HUES48 (cell line): ENCODE measurements at regions not wholly inside any gene's neighbourhood (a gene's known extent, or its start where the extent isn't known, plus 50 kb on each side); places are given as distances from the start of the nearest gene placed in this dataset.

Experiments
- H3K27ac ChIP-seq: one replicate; pipeline ENCODE4 v1.7.0; 2013; ENCODE audit warnings: low read depth, low read length, inconsistent platforms
- H3K27me3 ChIP-seq: 2 replicates; pipeline ENCODE4 v1.6.1; 2013; ENCODE audit warnings: mild to moderate bottlenecking, low read length; ENCODE audit not compliant: control insufficient read depth, insufficient read depth
- H3K36me3 ChIP-seq: 2 replicates; pipeline ENCODE4 v1.6.1; 2013; ENCODE audit warnings: low read length; ENCODE audit not compliant: control insufficient read depth, insufficient read depth
- H3K4me1 ChIP-seq: 2 replicates; pipeline ENCODE4 v1.6.1; 2013; ENCODE audit warnings: mild to moderate bottlenecking, low read length; ENCODE audit not compliant: control insufficient read depth, insufficient read depth
- H3K4me3 ChIP-seq: 2 replicates; pipeline ENCODE4 v1.5.1; 2013; ENCODE audit warnings: mild to moderate bottlenecking, low read depth, low read length
- H3K9ac ChIP-seq: 2 replicates; pipeline ENCODE4 v1.6.1; 2013; ENCODE audit warnings: mild to moderate bottlenecking, low read depth, low read length, moderate library complexity
- H3K9me3 ChIP-seq: 2 replicates; pipeline ENCODE4 v1.6.1; 2013; ENCODE audit warnings: low read length; ENCODE audit not compliant: control insufficient read depth, insufficient read depth

DNA sequence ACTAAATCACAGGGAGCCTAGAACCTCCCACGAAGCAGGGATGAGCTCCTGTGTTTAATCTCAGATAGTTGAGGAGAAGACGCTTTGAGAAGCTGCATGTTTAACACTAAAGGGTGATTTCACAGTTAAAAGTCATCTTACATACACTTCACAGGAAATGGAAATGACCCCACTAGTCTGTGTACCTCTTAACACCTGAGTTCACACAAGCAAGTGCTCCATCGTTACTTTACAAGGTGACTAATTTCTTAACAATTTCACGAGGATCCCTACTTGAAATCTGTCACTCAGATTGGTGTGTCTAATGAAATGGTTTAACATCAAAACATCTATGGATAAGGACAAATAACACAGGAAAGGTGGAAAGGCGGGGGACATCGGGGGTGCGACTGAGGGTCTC lies 93.8 kb upstream of the RPS6KA2 start:
- H3K4me1 ChIP-seq, result no peaks in the 10 kb centered on the region
- H3K4me3 ChIP-seq, result no peak overlapping the region
- H3K9ac ChIP-seq, result no peak overlapping the region
- no peaks in the 10 kb centered on the region for H3K27me3 ChIP-seq
- H3K36me3 ChIP-seq, result no peaks in the 10 kb centered on the region
- H3K27ac ChIP-seq, result no peak overlapping the region
- no peaks in the 10 kb centered on the region for H3K9me3 ChIP-seq

- H3K27me3 ChIP-seq, result no peaks in the 10 kb centered on the region
- no peak overlapping the region for H3K9ac ChIP-seq
- no peaks in the 10 kb centered on the region for H3K4me1 ChIP-seq
- H3K9me3 ChIP-seq, result no peaks in the 10 kb centered on the region
- no peaks in the 10 kb centered on the region for H3K36me3 ChIP-seq
- no peak overlapping the region for H3K27ac ChIP-seq
- H3K4me3 ChIP-seq, result no peak overlapping the region
Observed at GRCh38 chr6:166719019-166719418, 92.0 kb upstream of the RPS6KA2 start.

DNA sequence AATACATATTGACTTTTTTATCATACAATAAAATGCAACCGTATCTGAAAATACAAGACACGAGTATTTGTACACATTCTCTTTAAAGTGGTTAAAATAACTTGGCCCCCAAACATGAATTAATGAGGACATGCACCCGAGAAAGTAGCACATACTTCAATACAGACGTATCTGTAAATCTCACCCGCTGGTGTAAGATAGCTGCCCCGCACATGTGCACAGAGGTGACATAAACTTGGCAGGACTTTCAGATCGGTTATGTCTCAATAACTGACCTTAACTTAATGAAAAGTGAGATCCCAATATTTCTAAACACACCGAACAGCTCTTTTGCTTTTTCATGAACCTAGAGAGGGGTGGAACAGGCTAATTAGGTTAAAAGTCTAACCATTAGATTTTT lies 91.5 kb upstream of the RPS6KA2 start:
- no peaks in the 10 kb centered on the region for H3K9me3 ChIP-seq
- no peaks in the 10 kb centered on the region for H3K36me3 ChIP-seq
- H3K27ac ChIP-seq, result no peak overlapping the region
- no peak overlapping the region for H3K4me3 ChIP-seq
- H3K4me1 ChIP-seq, result no peaks in the 10 kb centered on the region
- no peaks in the 10 kb centered on the region for H3K27me3 ChIP-seq
- H3K9ac ChIP-seq, result no peak overlapping the region

DNA sequence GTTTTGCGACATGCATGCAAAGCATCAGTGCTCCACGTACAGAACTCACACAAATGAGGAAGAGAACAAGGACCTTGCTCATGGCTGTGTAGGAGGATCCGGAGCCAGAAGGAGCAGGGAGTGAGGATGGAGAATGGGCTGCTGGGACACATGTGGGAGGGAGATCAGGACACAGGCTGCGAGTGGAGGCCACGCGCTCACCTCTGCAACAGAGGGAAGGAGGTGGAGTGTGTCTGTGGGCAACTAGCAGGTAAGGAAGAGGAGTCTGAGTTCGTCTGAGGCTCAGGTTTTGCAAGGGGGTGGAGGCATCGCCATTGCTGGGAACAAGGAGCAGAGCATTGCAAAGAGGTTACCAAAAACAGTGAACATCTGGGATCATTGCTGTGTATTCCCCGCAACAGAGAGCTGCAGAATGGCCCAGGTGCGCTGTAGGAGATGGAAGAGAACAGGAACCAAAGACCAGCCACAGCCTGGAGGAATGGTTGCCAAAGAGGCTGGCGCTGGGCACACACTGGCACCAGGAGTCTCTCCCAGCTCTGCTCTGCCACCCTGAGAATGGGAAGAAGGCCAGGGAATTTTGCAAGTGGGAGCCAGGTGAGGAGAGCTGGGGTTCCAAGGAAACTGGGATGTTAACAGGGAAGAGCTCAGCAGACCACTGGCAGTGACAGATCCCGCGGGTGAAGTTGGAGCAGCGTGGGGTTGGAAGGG lies 90.0 kb upstream of the RPS6KA2 start:
- H3K9ac ChIP-seq, result no peak overlapping the region
- H3K27ac ChIP-seq, result no peak overlapping the region
- no peaks in the 10 kb centered on the region for H3K36me3 ChIP-seq
- H3K27me3 ChIP-seq, result no peaks in the 10 kb centered on the region
- H3K4me1 ChIP-seq, result no peaks in the 10 kb centered on the region
- H3K4me3 ChIP-seq, result no peak overlapping the region
- H3K9me3 ChIP-seq, result no peaks in the 10 kb centered on the region

DNA sequence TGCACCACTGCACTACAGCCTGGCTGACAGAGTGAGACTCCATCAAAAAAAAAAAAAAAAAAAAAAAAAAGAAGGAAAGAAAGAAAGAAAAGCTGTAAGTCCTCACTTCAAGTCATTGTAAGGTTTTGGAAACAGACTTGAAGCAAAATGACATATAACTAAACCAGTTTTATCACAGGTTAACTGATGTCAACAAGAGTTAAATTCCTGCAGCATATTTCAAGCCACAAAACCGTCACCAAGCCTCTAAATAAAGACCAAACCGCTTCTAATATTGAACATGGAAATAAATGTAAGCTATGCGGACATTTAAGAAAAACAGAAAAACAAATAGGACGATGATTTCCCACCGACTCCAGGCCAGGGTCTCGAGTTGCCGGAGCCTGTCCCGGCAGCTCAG lies 88.9 kb upstream of the RPS6KA2 start:
- Histone ChIP-seq H3K27me3 (no peaks in the 10 kb centered on the region), H3K4me1 (no peaks in the 10 kb centered on the region), H3K4me3 (no peak overlapping the region)

DNA sequence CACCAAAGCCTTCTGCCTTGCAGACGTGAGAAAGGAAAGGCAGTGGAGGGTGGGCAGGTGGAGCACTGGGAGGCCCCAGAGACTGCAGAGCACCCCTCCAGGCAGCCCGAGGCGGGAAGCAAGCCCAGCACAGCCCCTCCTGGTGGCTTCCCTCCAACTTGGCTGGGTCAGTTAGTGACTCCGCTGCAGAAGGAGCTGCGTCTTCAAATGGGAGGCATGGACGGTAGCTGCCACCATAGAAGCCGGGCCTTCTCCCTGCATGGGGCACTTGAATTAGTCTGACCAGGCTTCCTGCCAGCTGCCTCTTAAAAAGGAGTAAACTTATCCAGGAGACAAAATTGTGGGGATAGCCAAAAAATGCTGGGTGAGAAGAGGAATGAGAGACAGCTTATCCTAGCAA lies 88.0 kb upstream of the RPS6KA2 start:
- H3K9me3 ChIP-seq, result no peaks in the 10 kb centered on the region
- H3K36me3 ChIP-seq, result no peaks in the 10 kb centered on the region
- no peak overlapping the region for H3K4me3 ChIP-seq
- no peaks in the 10 kb centered on the region for H3K4me1 ChIP-seq
- H3K27ac ChIP-seq, result no peak overlapping the region
- H3K27me3 ChIP-seq, result no peaks in the 10 kb centered on the region
- H3K9ac ChIP-seq, result no peak overlapping the region

More for the DNA sequence above, 88.9 kb upstream of the RPS6KA2 start:
- Histone ChIP-seq H3K9ac (no peak overlapping the region), H3K27ac (no peak overlapping the region), H3K36me3 (no peaks in the 10 kb centered on the region), H3K9me3 (no peaks in the 10 kb centered on the region)

DNA sequence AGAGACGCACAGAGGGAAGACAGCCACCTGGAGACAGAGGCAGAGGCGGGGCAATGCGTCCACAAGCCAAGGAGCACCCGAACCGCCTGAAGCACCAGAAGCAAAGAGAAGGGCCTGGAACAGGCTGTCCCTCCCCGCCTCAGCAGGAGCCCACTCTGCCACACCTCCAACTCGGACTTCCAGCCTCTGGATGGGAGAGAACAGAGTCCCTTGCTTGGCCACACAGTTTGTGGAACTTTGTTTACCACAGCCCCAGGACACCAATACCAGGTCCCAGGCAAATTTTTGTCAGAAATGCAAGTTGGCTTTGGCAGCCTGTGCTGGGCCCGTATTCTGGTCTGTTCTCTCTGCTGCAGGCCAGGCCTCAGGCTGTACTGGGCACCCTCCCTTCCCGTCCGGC lies 87.5 kb upstream of the RPS6KA2 start:
- Histone ChIP-seq H3K4me3 (no peak overlapping the region), H3K9me3 (no peaks in the 10 kb centered on the region), H3K27me3 (no peaks in the 10 kb centered on the region)

DNA sequence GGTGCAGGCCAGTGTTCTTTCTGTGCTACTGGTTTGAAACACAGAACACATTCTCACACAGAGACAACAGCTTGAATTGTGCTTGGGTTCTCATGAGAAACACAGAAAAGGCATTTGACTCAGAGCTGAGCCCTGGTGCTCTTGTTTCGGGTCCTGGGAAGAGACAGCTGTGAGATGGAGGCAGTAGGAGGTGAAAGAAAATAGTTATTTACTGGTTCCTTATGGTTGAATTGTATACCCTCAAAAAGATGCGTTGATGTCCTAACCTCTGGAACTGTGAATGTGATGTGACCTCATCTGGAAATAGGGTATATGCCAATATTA lies 87.1 kb upstream of the RPS6KA2 start:
- H3K36me3 ChIP-seq, result no peaks in the 10 kb centered on the region
- no peaks in the 10 kb centered on the region for H3K9me3 ChIP-seq
- H3K9ac ChIP-seq, result no peak overlapping the region
- H3K27me3 ChIP-seq, result 0 out of 2 replicates have a peak, but pooled peaks cover under 1% of the 10 kb centered on the region
- H3K27ac ChIP-seq, result no peak overlapping the region
- no peak overlapping the region for H3K4me3 ChIP-seq
- no peaks in the 10 kb centered on the region for H3K4me1 ChIP-seq

More for the DNA sequence above, 87.5 kb upstream of the RPS6KA2 start:
- Histone ChIP-seq H3K36me3 (no peaks in the 10 kb centered on the region), H3K27ac (no peak overlapping the region), H3K4me1 (no peaks in the 10 kb centered on the region), H3K9ac (no peak overlapping the region)

DNA sequence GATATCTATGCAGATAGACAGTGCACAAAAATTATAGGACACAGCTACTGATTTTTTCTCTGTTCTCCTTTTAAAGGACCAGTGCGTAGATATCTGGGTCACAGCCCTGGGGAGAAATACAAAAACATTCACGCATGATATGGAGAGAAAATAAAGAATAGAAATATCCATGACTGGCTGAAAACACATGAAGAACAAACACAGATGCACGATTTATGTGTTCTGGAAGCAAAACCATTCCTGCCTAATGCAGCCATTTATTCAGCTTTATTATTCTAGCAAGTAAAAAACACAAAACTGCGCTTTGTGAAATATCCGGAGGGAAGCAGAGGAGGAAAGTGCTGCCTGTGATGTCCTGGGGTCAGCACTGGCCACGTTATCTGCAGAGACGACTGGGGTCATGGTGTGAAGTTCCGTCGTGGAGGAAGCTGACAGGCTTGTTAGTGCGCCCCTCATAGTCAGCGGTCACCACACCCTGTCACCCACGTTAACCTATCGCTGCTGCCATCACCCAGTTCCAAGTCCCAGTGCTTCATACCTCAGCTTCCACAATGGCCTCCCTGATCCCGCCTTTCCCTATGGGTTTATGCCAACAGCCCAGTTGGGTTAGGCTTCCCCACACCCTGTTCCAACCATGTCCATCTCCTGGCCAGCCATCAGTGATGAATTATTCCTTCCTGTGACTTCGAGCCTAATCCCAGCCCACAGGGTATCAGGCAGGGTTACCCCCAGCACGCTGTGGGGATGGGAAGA lies 86.6 kb upstream of the RPS6KA2 start:
- H3K27ac ChIP-seq, result no peak overlapping the region
- H3K9ac ChIP-seq, result no peak overlapping the region
- H3K4me1 ChIP-seq, result no peaks in the 10 kb centered on the region
- H3K4me3 ChIP-seq, result no peak overlapping the region
- H3K36me3 ChIP-seq, result no peaks in the 10 kb centered on the region
- no peaks in the 10 kb centered on the region for H3K9me3 ChIP-seq
- H3K27me3 ChIP-seq, result 0 out of 2 replicates have a peak, but pooled peaks cover 3% of the 10 kb centered on the region

DNA sequence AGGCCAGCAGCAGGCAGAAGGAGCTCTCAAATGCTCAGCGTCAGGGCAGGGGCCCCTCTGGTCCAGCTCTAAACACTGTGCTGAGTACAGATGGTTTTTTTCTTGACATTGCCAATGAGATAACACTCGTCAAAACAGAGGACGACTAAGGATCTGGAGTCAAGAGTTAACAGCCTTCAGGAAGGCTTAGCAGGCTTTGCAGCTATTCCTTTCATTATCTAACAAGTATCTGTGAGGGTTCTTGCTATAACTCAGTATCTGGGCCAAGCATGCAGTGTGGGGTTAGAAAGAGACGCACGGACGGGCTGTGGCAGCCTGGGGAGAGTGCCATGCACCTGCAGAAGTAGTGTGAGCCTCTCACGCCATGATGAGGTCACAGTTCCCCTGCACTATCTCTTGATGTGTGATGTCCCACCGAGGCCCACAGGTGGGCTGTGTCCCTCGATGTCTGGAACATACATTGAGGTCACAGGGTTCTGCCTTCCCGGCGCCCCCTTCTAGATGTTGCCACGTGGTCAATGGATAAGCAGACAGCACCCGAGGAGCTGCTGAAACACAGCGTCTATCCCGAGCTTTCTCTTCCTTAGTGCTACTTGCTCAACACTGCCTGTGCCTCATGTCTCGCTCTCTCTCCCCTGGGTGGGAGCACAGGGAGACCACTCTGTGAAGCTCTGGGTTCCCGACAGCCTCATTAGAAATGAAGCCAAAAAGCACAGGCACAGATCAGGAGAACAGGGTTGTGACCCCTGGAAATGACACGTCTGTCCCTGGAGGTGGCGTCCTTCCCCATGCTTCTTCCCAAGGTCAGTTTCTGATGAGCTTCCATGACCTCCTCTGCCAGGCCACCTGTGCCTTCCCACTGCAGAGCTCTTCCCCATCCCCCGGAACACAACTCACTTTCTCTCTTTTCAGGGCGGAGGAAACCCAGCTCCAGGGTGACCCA lies 85.5 kb upstream of the RPS6KA2 start:
- no peaks in the 10 kb centered on the region for H3K4me1 ChIP-seq

GRCh38 chr6:166710084-166710483 lies 83.0 kb upstream of the RPS6KA2 start:
- H3K9me3 ChIP-seq, result no peaks in the 10 kb centered on the region
- no peak overlapping the region for H3K9ac ChIP-seq
- peaks cover 16% of the 10 kb centered on the region for H3K27me3 ChIP-seq
- no peak overlapping the region for H3K27ac ChIP-seq
- no peak overlapping the region for H3K4me3 ChIP-seq
- no peaks in the 10 kb centered on the region for H3K4me1 ChIP-seq
- no peaks in the 10 kb centered on the region for H3K36me3 ChIP-seq

More for the DNA sequence above, 85.5 kb upstream of the RPS6KA2 start:
- H3K4me3 ChIP-seq, result no peak overlapping the region
- no peak overlapping the region for H3K27ac ChIP-seq
- H3K36me3 ChIP-seq, result no peaks in the 10 kb centered on the region
- no peak overlapping the region for H3K9ac ChIP-seq
- H3K27me3 ChIP-seq, result peaks cover 12% of the 10 kb centered on the region
- H3K9me3 ChIP-seq, result no peaks in the 10 kb centered on the region
